ENCODE measurements at regions not wholly inside any gene's neighbourhood (a gene's known extent, or its start where the extent isn't known, plus 50 kb on each side); places are given as distances from the start of the nearest gene placed in this dataset.

DNA sequence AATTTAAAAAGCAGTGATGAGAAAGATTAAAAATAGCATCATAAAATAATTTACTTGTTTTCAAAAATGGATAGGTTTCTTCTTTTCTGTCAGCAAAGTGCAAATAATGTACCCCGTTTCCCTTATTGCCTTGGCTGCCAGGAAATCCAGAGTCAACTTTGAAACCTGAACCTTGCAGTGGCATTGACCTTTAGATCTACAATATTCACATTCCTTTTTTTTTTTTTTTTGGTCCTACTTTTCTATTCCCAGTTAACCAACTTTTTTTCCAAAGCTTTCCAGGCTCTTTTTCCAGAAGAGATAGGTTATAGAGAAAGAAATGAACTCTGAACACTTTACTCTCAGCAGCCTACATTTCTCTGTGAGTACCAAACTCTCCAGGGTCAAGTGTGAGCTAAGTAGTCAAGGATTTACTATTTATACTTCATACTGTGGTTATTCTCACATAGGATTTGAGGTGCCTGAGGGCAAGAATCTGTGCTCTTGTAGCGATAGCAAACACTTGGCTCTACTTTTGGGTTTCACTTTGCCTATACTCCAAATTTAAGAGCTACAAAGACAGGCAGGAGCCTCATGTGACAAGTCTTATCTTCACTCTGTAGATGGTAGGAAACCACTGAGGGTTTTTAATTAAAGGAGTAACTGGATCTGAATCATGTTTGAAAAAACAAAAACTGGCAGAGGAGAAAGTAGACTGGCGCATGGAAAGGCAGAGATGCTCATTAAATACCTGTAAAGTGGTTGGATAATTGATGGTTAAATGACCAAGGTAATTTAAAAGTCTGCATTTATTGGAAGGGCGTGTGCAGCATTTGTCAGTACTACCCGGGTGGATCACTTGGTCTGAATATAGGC lies 63.2 kb upstream of the TMEM17 start:
- no peaks in the 10 kb centered on the region for H3K36me3 Mint-ChIP-seq (ENCODE audit: low read depth)
- DNase-seq: no peak
- H3K27me3 Mint-ChIP-seq (ENCODE audit: low read depth, poor library complexity): peaks cover 73% of the 10 kb centered on the region
- H3K9me3 Mint-ChIP-seq: no peaks in the 10 kb centered on the region
- H3K4me3 Mint-ChIP-seq: no peak overlapping the region
- no peak for TF ChIP-seq CTCF (IDR thresholded peaks at IDR 0.05)
- no peak overlapping the region for H3K27ac Mint-ChIP-seq
- peaks cover 19% of the 10 kb centered on the region for H3K4me1 Mint-ChIP-seq

DNA sequence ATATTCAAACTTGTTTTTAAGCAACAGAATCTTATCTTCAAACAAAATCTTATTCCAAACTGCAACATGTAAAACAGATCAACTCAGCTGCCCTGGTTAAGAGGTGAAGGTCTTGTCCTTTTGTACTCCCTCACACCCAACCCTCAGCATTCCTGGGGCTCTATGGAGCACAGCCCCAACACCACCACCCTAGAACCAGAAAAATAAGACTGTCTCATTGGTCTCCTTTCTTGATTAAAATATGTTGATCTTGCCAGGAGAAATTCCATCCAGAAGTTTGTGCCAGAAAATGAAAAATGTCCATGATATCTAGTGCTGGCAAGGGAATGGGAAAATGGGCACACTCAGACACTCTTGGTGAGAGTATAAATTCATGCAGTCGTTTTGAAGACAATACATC lies 62.1 kb upstream of the TMEM17 start:
- H3K36me3 Mint-ChIP-seq (ENCODE audit: low read depth): no peaks in the 10 kb centered on the region
- no peak overlapping the region for H3K27ac Mint-ChIP-seq
- no peak overlapping the region for H3K4me3 Mint-ChIP-seq
- TF ChIP-seq CTCF (IDR thresholded peaks at IDR 0.05): no peak
- no peak for DNase-seq
- H3K9me3 Mint-ChIP-seq: no peaks in the 10 kb centered on the region
- peaks cover 63% of the 10 kb centered on the region for H3K27me3 Mint-ChIP-seq (ENCODE audit: low read depth, poor library complexity)
- peaks cover 19% of the 10 kb centered on the region for H3K4me1 Mint-ChIP-seq

DNA sequence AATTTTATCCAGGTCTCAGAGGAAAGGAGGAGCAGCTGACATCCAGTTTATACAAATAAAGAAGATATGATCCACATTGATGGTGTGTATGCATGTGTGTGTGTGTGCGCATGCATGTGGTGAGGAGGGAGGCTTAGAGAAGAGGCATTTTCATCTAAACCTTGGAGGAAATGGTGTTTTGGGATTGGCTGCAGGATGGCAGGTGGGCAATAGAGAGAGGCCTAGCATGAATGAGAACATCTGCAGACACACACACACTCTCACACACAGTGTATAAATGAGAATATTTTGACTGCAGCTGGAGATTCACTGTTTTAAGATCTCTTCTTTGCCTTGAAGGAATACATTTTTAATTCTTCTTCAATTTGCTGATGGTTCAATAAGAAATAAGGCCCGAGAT lies 61.7 kb upstream of the TMEM17 start:
- no peak for DNase-seq
- TF ChIP-seq CTCF (IDR thresholded peaks at IDR 0.05): no peak
- peaks cover 19% of the 10 kb centered on the region for H3K4me1 Mint-ChIP-seq
- no peak overlapping the region for H3K4me3 Mint-ChIP-seq
- no peak overlapping the region for H3K27ac Mint-ChIP-seq
- no peaks in the 10 kb centered on the region for H3K36me3 Mint-ChIP-seq (ENCODE audit: low read depth)
- no peaks in the 10 kb centered on the region for H3K9me3 Mint-ChIP-seq
- H3K27me3 Mint-ChIP-seq (ENCODE audit: low read depth, poor library complexity): peaks cover 59% of the 10 kb centered on the region

GRCh38 chr2:62566847-62567246 lies 60.9 kb upstream of the TMEM17 start:
- peaks cover 19% of the 10 kb centered on the region for H3K4me1 Mint-ChIP-seq
- H3K27me3 Mint-ChIP-seq (ENCODE audit: low read depth, poor library complexity): peaks cover 51% of the 10 kb centered on the region
- DNase-seq: no peak
- no peaks in the 10 kb centered on the region for H3K36me3 Mint-ChIP-seq (ENCODE audit: low read depth)
- TF ChIP-seq CTCF (IDR thresholded peaks at IDR 0.05): no peak
- H3K4me3 Mint-ChIP-seq: no peak overlapping the region
- no peaks in the 10 kb centered on the region for H3K9me3 Mint-ChIP-seq
- H3K27ac Mint-ChIP-seq: no peak overlapping the region

- no peaks in the 10 kb centered on the region for H3K9me3 Mint-ChIP-seq
- H3K4me1 Mint-ChIP-seq: peaks cover 14% of the 10 kb centered on the region
- no peak overlapping the region for H3K4me3 Mint-ChIP-seq
- DNase-seq: no peak
- H3K27me3 Mint-ChIP-seq (ENCODE audit: low read depth, poor library complexity): peaks cover 36% of the 10 kb centered on the region
- H3K27ac Mint-ChIP-seq: no peak overlapping the region
- no peak for TF ChIP-seq CTCF (IDR thresholded peaks at IDR 0.05)
- H3K36me3 Mint-ChIP-seq (ENCODE audit: low read depth): no peaks in the 10 kb centered on the region
Measured at GRCh38 chr2:62565309-62565908, 59.4 kb upstream of the TMEM17 start.

All from nephron progenitor cell (in vitro differentiated cells).